ENCODE measurements at regions not wholly inside any gene's neighbourhood (a gene's known extent, or its start where the extent isn't known, plus 50 kb on each side); places are given as distances from the start of the nearest gene placed in this dataset.

DNA sequence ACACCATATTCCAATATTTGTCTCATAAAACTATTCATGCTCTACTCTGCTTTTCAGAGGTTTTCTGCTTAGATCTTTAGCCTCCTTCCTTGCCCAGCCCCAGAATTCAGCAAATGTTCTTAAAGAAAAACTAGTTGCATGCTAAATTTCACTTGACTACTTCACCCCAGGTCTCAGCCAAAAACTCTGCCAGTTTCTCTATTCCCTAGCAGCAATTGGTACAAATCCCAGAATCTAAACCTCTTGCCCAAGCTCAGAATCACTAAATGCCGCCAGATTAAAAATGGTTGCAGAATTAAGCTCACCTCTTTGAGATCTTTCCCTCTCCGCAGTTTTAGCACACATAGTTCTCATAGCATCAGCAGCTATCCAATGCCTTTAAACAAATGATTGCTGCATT is 331.2 kb upstream of the SMARCA2 start:
- no peak for DNase-seq (ENCODE audit: low read depth)

DNA sequence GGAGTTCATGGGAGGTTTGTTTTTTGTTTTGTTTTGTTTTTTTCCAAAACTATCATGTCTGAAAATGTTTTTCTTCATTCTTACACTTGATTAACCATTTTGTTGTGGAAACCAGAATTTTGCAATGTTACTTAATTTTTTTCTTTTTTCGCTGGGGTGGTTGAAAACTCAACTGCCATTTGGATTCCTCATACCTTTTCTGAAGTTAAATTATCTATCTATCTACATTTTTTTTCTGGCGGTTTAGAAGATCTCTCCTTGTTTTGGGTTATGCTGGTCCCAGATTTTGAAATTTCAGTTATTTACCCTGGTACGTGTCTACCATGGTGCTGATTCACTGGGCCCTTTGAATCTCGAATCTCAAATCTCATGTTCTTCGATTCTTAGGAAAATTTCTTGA is 316.2 kb upstream of the SMARCA2 start:
- no peak for DNase-seq (ENCODE audit: low read depth)

DNA sequence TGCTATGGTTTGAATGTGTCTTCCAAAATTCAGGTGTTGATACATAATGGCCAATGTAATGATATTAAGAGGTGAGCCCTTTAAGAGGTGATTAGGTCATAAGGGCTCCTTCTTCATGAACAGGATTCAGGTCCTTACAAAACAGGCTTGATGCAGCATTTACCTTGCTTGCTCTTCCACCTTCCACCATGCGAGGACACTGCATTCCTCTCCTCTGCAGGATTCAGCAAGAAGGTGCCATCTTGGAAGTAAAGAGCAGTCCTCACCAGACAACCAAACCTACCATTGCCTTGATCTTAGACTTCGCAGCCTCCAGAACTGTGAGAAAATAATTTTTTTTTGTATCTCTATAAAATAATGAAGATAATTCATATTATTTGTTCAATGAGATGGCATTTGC is 314.0 kb upstream of the SMARCA2 start:
- DNase-seq (ENCODE audit: low read depth): no peak

DNA sequence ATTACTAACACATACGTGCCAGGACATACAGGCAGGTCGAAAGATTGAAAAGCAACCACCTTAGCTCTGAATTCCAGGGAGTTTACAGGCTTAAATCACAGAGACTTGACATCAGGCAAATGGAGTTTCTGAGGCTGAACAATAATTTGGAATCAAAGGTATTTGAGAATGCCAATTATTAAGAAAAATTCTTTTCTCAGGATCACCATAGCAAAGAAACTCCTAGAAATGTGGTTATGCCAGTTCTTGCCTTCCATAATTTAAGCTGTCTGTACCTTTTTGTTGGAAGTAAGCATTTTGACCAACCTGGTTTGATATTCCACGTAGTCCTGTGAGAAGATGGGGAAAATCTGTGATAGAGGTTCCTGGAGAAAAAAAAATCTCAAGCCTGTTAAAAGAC is 312.4 kb upstream of the SMARCA2 start:
- no peak for DNase-seq (ENCODE audit: low read depth)

DNA sequence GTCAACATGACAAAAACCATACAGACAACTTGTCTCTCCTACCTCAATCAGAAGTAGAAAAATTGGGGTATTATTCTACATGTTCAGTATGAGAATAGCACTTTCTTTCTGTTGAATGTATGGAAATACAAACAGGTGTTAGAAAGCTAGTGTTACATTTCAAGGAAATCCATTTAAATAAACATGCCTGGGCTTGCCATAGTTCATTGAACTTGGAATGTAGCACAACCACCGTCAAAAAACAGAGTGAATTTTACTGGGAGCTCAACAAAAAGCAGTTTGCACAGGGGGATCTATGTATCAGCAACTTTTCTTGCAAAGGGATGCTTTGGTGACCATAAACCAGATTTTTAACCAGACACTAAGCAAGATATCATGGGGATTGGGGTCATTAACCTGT is 307.9 kb upstream of the SMARCA2 start:
- no peak for DNase-seq (ENCODE audit: low read depth)

DNA sequence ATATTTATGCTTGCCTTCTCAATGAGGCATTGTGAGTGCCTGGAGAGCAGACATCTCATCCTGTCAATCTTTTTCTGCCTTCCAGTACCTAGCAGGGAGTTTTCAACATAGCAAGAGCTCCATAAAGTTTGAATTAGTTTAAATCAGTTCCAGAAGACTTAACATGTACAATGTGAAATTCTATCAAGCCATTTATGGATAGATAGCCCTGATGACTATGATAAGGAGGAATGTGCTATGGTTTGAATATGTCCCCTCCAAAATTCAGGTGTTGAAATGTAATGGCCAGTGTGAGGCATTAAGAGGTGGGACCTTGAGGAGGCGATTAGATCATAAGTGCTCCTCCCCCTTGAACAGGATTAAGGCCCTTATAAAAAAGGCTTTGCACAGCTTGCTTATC is 306.9 kb upstream of the SMARCA2 start:
- no peak for DNase-seq (ENCODE audit: low read depth)

DNA sequence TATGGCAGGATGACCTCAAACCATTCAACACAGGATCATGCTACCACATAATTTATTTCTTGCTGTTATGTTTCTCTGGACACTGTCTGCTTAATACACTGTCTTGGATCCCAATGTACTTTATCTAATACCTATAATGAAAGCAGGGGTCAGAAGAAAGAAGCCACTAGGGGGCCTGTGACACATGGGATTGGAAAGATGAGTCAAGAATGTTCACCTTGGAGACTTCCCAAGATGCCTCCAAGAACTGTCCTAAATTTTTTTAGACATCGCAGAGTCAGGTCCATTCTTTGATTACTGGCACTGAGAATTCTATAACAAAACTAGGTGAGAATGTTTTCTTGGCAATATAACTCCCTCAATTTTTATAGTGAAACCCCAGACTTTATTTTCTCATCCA is 305.8 kb upstream of the SMARCA2 start:
- no peak for DNase-seq (ENCODE audit: low read depth)

DNA sequence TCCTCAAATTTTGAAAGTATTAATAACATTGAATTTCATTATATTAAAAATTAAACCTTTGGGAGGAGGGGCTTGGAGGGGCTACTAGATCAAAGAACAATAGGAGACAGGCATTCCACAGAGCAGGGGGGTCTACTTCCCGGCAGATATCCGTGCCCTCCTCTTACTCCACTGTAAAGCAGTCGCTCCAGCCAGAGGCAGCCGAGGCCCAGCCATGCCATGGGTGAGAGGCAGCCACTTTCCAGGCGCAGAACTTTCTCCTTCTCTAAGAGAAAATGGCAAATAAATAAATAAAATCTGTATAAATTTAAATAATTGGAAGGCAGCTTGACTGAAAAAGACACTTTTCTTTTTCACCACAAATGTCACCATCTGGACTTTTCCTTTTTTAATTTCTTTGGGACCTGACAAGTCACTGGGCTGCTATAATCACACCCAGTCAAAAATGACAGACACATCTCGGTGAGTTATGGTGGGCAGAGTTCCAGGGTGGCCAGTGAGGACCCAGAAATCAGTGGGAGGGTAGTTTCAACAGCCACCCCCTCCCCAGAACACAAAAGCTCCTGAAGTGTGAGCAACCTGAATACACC is 302.2 kb upstream of the SMARCA2 start:
- DNase-seq (ENCODE audit: low read depth): no peak

DNA sequence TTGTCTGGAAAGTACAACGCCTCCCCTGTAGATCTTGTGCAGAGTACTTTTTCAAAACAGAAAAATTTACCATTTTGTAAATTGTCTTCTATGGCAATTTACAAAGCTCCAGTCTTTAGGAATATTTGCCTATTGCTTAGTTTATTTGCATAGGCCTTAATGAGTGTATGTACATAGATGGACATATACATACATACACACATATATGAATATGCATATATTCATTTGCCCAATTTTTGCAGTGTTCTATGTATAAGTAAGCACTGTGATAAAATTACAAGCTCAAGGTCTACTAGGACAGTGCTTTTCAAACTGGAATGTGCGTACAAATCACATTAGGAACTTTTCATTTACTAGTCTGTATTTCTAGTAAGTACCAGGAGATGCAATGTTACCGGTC is 301.3 kb upstream of the SMARCA2 start:
- no peak for DNase-seq (ENCODE audit: low read depth)

DNA sequence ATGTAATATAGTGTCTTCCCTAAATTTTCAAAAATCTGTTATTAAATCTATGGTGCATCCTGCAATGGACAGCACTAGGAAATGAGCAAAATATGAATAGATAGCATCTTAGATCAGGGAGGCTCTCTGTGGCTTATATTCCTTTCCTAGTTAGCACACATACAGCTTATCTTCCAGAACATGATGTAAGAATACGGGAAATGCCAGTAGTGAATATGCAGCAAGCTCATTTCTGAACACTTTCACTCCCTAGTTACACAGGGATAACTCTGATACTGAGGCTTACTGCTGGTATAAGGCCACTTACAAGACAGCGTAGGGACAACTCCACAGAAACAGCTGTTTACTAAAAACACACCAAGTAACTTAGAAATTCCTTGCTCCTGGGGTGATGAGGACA is 297.3 kb upstream of the SMARCA2 start:
- no peak for DNase-seq (ENCODE audit: low read depth)

DNA sequence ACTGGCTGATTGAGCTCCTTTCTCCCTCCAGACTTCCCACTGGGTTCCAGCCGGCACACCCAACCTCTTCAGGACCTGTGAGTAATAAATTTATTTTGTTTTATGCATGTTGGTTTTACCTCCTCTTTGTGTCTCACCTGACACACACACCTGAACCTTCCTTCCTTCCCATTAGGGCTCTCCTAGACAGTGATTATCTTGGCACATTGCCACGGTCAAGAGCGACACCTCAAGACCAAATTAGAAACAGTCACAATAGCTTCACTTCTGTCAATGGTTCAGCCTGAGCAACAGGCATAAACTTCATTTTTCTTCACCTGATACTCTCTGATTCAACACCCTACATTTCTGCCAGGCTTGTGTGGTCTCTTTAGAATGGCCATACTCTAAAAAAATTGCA is 296.3 kb upstream of the SMARCA2 start:
- no peak for DNase-seq (ENCODE audit: low read depth)

DNA sequence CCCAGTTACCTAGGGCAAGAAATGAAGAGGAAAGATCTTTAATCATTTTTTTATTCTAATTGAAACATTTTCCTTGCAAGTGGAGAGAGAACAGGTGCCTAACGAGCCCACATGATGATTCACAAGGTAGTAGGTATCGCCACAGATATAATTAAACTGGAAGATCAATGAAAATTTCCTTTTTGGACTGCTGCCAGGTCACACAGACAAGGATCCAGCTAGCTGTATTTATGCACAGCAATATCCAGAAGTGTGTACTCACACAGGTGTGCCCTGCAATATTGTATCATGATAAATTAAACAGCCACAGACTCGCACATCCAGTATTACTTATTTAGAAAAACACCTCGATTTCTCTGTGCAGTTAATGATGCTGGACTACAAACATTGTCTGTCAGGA is 294.0 kb upstream of the SMARCA2 start:
- DNase-seq (ENCODE audit: low read depth): no peak

DNA sequence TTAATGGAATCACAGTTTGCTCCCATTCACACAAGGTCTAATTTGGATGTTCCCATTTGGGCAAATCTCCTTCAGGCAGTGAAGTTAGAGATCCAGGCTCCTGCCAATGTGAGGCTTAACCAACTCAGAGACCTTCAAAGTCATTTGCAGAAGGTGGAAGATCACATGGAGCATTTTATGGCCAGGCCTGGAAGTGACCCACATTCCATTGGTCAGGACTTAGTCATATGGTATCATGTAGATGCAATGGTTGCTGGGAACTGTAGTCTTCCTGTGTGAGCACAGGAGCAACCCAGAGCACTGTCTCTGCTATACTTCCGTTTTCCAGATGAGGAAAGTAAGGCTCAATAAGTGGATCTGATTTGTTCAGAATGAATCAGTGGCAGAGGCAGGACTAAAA is 292.7 kb upstream of the SMARCA2 start:
- no peak for DNase-seq (ENCODE audit: low read depth)

DNA sequence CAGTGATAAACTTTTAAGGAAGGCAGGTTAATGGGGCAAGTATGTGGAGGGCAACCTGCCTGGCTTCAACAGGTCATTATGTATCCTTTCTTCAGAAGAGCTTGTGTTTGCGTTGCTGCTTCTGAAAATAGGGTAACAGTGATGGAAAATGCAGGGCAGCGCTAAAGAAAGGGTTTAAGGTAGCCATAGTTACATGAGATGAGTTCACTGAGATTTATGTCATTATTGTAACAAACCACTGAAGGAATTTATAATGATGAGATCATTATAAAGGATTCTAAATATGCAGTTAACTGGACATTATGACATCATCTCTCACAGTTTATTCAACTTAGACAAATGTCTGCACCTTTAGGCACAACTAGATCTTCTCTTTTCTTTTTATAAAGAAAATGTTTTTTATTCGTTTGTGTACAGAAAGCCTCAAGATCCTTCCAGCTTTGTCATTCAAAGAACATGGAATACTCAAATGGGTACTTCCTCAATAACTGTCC is 291.6 kb upstream of the SMARCA2 start:
- DNase-seq (ENCODE audit: low read depth): no peak

DNA sequence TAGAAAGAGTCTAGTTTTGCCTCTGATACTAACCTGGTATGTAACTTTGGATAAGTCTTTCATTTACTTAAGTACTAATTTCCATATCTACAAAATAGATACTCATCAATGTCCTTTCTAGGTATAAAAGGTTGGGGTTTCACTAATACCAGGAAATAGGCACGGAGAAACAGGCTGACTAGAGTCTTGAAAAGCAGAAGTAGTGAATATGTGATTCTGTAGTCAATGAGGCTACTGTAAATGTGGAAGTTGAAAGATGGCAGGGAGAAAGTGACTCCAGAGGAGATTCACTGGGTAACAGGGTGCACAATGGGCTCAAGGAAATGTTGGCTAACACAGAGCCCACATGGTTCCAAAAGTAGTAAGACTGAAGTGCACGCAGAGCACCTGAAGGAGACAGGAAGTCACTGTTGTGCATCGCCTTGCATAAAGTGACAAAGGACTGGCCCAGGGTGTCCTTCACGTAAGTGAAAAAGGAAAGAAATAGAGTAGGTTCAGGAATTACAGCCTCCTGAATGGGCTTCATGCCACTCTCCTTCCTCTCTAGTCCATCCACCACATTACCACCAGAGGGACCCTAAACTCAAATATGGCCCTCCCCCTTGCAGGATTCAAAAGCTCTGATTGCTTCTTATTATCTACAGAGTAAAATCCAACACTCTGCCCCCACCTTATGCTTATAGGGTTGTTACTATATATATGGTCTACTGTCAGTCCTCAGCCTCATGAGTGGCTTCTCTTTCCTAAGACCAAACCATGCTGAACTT is 288.0 kb upstream of the SMARCA2 start:
- DNase-seq (ENCODE audit: low read depth): no peak

DNA sequence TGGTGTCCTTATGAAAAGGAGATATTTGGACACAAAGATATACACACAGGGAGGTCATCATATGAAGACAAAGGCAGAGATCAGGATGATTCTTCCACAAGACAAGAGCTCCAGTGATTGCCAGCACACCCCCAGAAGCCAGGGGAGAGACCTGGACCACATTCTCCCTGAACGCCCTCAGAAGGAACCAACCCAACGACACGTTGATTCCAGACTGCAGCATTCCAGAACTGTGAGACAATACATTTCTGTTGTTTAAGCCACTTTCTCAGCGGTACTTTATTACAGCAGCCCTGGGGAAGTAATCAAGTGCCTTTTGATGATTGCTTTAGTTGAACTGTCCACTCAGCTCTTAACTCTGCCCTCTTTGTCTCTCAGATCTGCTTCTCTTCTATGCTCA is 285.5 kb upstream of the SMARCA2 start:
- DNase-seq (ENCODE audit: low read depth): no peak

DNA sequence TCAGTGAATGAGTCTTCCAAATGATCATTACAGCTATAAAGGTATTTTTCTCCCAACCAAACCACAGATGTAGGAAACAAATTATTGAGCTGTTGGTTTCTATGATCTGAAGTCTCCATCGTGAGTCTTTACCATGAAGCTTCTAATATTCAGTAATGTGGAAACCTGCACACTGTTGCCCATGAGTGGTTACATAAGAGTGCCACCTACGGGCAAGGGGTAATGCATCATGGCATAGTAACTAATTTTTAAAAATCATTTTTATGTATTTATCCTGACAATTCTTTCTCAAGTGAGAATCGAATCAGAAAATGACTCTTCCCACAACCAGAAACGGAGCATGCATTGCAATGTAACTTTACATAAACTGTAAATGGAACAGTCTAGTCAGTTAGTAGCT is 282.5 kb upstream of the SMARCA2 start:
- DNase-seq (ENCODE audit: low read depth): no peak

DNA sequence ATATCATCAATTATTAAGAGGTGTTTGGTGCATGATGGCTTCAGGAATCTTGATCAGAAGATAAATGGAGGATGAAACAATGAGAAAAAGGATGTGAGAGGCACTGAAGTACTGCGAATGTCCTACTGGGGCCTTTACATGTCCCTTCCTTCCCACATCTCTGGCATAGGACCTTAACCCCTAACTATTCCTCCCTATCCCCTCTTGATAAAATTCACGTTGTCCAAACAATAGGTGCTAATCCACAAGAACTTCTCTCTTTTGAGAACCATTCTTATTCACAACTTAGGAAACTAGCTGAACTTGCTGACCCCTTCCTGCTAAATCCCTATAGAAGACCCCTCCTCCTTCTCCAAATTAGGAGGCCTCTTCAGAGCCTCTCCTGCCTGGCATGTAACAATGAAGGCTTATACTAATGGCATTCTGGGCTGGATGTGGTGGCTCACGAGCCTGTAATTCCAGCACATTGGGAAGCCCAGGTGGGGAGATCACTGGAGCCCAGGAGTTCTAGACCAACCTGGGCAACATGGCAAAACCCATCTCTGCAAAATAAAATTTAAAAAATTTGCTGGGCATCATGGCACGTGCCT is 276.5 kb upstream of the SMARCA2 start:
- no peak for DNase-seq (ENCODE audit: low read depth)

DNA sequence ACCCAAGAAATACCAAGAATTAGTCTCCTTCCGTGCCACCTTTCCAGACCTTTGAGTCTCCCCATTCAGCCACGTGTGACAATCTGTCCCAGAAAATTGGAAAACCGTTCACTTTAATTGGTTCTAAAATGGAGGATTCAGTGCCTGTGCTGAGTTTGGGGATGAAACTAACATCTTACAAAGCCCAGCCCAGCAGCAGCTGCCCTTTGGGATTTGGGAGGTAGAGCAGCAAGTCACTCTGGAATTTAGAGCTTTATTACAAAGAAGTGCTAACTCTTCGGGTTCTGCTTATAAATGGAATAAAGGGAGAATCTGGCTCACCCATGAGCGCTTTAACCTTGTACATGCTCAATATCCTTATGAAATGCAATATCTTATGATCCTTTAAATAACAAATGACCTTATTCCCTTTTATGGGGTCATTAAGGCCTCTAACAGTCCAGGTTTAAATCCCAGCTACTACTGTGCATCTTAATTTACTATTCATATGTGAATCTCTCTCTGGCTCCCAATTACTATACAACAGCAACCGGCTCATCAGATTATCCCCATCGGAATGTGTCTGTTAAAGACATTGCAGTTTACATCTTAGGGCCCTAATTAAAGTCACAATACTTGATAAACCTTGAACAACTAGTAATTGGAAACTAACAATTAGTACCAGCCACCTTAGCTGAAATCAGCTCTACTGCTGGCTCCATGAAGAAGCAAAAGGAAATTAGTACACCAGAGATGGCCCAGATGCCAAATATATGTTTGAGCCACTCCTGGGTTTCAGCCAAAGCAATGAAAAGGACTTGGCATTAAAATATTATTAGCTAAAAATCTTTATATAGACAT is 271.8 kb upstream of the SMARCA2 start:
- DNase-seq (ENCODE audit: low read depth): no peak

DNA sequence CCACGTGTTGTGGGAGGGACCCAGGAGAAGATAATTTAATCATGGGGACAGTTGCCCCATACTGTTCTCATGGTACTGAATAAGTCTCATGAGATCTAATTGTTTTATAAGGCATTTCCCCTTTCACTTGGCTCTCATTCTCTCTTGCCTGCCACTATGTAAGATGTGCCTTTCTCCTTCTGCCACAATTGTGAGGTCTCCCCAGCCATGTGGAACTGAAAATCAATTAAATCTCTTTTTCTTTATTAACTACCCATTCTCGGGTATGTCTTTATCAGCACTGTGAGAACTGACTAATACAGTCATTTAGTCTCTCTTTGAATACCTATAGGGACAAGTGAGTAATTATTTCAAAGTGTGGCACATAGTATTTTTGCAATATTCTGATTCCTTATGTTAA is 269.2 kb upstream of the SMARCA2 start:
- DNase-seq (ENCODE audit: low read depth): no peak

DNA sequence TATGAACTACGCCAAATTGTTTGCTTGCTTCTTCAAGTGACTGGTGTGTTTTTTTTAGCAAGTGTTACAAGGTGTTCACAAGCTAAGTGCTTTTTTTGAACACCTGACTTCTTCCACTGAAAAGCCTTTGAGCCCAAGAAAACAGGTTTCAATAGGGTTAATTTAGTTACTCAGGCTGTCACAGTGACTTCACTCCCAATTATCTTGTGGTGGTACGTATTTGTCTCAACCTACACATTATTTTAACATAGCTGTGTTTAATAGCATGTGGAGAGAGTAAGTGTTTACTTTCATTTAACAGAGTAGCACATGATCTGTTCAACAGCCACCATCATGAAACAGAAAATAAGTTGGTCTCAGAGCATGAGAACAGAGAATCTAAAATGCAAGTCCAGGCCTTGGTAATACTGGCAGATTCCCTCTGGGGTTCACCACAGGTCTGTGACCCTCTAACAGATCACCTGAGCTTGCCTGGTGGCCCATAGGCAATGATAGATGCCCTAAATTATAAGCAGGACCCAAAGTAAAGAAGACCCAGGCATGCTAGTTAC is 267.7 kb upstream of the SMARCA2 start:
- DNase-seq (ENCODE audit: low read depth): no peak

DNA sequence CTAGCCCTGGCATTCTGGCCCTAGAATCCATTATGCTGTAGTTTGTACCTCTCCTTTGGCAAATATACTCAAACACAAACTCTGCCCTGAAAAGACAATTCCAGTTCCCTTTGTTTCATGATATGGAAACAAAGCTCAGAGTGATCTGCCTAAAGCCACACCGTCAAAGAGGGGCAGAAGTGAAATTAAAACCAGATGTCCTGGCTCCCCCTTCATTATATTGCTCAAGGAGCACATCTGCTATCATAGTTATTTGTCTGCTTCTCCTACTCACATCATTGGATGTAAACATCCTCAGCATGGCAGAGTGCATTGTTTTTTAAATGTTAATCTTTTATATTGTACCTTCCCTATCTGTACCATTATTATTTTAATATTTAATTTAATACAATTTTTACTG is 266.7 kb upstream of the SMARCA2 start:
- DNase-seq (ENCODE audit: low read depth): no peak

Data from CMK (cell line).